GM12872 (cell line): ENCODE measurements at regions not wholly inside any gene's neighbourhood (a gene's known extent, or its start where the extent isn't known, plus 50 kb on each side); places are given as distances from the start of the nearest gene placed in this dataset.

Experiments
- TF ChIP-seq, protein P1 (sequence below): IDR thresholded peaks from 3 replicates; pipeline ENCODE4 v1.5.1; 2011; ENCODE audit warnings: low read depth, mild to moderate bottlenecking, low read length, moderate library complexity; ENCODE audit not compliant: insufficient read depth

DNA sequence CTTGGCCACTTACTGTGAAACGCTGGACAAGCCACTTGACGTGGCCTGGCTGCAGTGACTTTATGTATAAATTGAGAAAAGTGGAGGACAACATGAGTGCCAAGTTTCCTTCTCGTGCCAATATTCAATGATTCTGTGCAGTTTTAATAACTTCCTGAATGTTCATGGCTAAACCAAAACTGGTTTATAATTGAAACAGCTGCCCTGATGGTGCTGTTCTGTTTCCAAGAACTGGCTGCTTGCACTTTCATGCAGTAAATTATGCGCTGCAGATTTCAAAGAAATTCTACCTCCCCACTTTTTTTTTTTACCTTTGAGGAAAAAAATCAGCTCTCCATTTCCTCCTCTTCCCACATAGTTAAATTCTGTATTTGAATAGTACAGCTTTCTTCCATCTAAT lies 205.2 kb upstream of the CASK start:
- TF ChIP-seq, protein P1, sequence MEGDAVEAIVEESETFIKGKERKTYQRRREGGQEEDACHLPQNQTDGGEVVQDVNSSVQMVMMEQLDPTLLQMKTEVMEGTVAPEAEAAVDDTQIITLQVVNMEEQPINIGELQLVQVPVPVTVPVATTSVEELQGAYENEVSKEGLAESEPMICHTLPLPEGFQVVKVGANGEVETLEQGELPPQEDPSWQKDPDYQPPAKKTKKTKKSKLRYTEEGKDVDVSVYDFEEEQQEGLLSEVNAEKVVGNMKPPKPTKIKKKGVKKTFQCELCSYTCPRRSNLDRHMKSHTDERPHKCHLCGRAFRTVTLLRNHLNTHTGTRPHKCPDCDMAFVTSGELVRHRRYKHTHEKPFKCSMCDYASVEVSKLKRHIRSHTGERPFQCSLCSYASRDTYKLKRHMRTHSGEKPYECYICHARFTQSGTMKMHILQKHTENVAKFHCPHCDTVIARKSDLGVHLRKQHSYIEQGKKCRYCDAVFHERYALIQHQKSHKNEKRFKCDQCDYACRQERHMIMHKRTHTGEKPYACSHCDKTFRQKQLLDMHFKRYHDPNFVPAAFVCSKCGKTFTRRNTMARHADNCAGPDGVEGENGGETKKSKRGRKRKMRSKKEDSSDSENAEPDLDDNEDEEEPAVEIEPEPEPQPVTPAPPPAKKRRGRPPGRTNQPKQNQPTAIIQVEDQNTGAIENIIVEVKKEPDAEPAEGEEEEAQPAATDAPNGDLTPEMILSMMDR: no peak

DNA sequence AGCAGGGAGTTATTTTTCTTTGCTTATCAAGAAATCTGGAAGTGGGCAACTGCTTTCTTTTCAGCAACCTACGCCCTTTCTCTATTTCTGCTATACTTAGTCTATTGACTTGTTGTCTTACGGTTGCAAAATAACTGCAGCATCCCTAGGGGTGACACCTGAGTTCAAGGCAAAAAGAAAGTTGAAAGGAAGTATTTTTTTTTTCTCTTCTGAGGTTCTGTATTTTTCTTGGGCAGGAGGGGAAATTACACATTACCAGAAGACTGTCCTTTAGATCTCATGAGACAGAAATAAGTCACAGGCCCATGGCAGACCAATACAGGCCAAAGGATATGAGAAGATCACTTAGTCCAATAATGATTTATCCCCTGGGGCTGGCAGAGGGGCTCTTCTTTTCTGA lies 204.7 kb upstream of the CASK start:
- TF ChIP-seq, protein P1: no peak

DNA sequence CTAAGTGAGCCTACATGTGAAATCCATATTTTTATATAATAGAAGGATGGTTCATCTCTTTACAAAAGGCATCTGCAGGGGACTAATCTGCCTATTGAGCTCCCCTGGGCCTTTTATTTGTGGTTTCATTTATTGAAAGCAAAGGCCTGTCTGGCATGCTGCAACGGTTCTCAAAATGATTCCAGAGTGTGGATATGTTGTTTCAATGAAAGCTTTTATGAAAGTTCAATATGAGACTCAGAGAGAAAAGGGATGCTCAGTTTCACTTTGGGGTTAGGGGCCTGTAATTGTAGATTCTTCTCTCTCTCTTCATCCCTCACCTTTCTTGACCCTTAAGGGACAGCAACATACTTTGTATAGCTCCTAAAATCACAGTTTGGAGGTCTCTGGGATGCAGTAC lies 204.2 kb upstream of the CASK start:
- TF ChIP-seq, protein P1: no peak

DNA sequence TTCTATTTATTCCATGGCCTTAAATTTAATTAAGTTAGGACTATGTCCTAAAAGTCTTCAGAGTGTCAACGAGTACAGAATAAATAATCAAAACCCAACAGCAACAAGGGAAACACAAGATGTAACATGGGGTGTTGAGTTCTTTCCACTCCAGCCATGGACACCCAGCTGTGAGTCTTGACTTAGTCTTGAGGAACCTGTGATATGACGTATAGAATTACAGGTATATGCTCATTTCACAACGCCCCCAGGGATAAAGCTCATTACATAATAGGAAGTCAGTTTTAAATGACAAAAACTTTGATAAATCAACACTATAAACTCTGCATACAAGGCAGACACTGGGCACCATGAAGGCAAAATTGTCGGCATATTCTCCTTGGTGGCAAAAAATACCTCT lies 200.0 kb upstream of the CASK start:
- TF ChIP-seq, protein P1: no peak

DNA sequence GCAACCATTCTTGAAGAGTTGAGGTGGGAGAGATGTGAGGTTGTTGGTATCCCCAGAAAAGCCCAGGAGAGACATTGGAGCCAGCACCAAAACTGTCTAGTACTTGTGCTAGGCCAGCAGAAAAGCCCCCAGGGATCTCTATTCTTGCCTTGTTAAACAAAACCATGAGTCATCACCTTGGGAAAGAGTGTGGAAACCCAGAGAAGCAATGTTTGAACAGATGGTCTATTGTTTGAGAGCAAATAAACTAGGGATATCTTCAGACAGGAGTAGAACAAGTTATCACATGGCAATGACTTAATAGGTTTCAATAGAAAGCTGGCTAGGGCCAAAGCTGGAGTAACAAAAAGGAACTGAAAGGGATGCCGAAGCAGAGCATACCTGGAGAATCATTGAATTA lies 195.7 kb upstream of the CASK start:
- TF ChIP-seq, protein P1: no peak

DNA sequence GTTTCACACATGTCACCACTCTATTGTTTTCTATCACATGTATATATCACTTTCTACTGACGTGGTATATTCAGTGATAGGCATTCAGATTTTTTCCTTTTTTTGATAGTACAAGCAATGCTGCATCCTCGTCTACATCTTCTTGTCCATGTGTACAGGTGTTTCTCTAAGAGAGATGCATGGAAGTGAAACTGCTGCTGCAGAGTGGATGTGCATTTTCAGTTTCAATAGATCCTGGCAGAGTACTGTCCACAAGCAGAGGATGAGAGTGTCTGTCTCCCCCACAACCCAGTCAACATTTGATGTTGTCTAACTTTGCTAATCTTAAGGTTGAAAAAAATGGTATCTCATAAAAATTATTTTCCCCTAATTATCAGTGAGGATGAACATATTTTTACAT lies 194.0 kb upstream of the CASK start:
- TF ChIP-seq, protein P1: no peak

DNA sequence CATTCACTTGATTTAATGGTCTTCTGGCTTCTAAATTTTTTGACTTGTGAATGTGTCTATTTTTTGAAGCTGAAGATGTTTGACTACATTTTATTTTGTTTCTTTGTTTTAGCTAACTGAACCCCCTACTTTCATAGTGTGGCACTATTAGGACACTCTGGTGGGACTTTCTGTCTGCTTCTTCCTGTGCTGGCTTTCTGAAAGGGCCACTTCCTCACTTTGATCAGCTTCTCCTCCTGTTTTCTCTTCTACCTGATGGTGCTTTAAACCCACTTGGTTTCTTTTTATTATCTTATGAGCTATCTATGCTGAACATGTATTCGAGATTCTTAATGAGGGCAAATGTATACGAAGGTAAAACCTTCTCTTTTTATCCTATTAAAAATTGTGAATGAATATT lies 186.1 kb upstream of the CASK start:
- TF ChIP-seq, protein P1: no peak
